ENCODE measurements at regions not wholly inside any gene's neighbourhood (a gene's known extent, or its start where the extent isn't known, plus 50 kb on each side); places are given as distances from the start of the nearest gene placed in this dataset.

GRCh38 chr15:70351941-70352774, 254.4 kb upstream of the TLE3 start:
- H3K27me3 ChIP-seq (ENCODE audit: insufficient read depth, low read length), result no peaks in the 10 kb centered on the region
- H3K79me2 ChIP-seq (ENCODE audit: insufficient read depth, low read length), result no peaks in the 10 kb centered on the region
- H3K27ac ChIP-seq (ENCODE audit: insufficient read length, low read depth, low read length), result no peak overlapping the region
- no peak overlapping the region for H3K9ac ChIP-seq (ENCODE audit: extremely low read depth, insufficient read length, low read length)
- no peak overlapping the region for H4K8ac ChIP-seq (replicated peaks; ENCODE audit: insufficient read length, low read depth, low read length)
- H3K14ac ChIP-seq (ENCODE audit: insufficient read depth, low read length), result no peak overlapping the region
- no peak overlapping the region for H3K4ac ChIP-seq (ENCODE audit: low read depth, low read length)
- H3K56ac ChIP-seq (ENCODE audit: insufficient read length, low read depth, low read length), result no peak overlapping the region
- peaks cover 3% of the 10 kb centered on the region; the same call in 1 of the 2 replicates for H3K4me1 ChIP-seq (ENCODE audit: insufficient read depth, low read length)
- Mint-ChIP-seq H3K36me3 (ENCODE audit: insufficient read depth in 1 of 3, low read depth in 3 of 3) (no peaks in the 10 kb centered on the region; a peak in 1 of 7 replicates), H3K4me1 (peaks cover 7 to 8% of the 10 kb centered on the region in 2 experiments), H3K27ac (peak overlapping the region in 1 of 3 experiments; percentile 34; a peak in 1 of 7 replicates), H3K4me3 (no peak overlapping the region), H3K9me3 (no peaks in the 10 kb centered on the region), H3K27me3 (ENCODE audit: low read depth) (peaks cover 7% of the 10 kb centered on the region)
- no peak overlapping the region for H2AFZ ChIP-seq (ENCODE audit: low read length)
- H2BK5ac ChIP-seq (ENCODE audit: insufficient read length, low read length), result no peak overlapping the region
- H3K23me2 ChIP-seq (ENCODE audit: insufficient read length, low read depth, low read length, poor library complexity, severe bottlenecking), result no peaks in the 10 kb centered on the region
- no peak overlapping the region for H2AK5ac ChIP-seq (ENCODE audit: insufficient read length, low read length)
- H3K4me2 ChIP-seq (ENCODE audit: insufficient read depth, insufficient read length, low read length), result no peak overlapping the region
- H3K23ac ChIP-seq (ENCODE audit: insufficient read length, low read depth, low read length), result no peak overlapping the region
- no peak overlapping the region for H2BK12ac ChIP-seq (ENCODE audit: insufficient read length, low read depth, low read length)
- H3K9me3 ChIP-seq (ENCODE audit: control insufficient read depth, low read depth, low read length), result no peaks in the 10 kb centered on the region
- H4K20me1 ChIP-seq (ENCODE audit: control insufficient read depth, insufficient read depth, insufficient read length), result no peaks in the 10 kb centered on the region
- WGBS (ENCODE audit: extremely low coverage, insufficient read length, low lambda C conversion rate), result no CpG with 5 or more reads among the region's 3 CpGs
- no peak overlapping the region for H4K91ac ChIP-seq (ENCODE audit: insufficient read length, low read depth, low read length)
- no peak overlapping the region for H2BK15ac ChIP-seq (ENCODE audit: low read depth, low read length)
- H2BK120ac ChIP-seq (ENCODE audit: low read depth, low read length, poor library complexity, severe bottlenecking), result no peak overlapping the region
- no peak overlapping the region for H4K5ac ChIP-seq (ENCODE audit: insufficient read length, low read depth, low read length)
- H3T11ph ChIP-seq (ENCODE audit: low read length), result no peak overlapping the region
- H2BK20ac ChIP-seq (ENCODE audit: low read depth, low read length, poor library complexity, severe bottlenecking), result no peak overlapping the region
- no peaks in the 10 kb centered on the region for H3K79me1 ChIP-seq (ENCODE audit: insufficient read depth, low read depth, low read length, poor library complexity, severe bottlenecking)
- TF ChIP-seq CTCF (conservative IDR thresholded peaks at IDR 0.05), result no peak
- no peak for DNase-seq
- no peak overlapping the region for H3K18ac ChIP-seq (ENCODE audit: insufficient read length, low read depth, low read length)
